ENCODE measurements at regions not wholly inside any gene's neighbourhood (a gene's known extent, or its start where the extent isn't known, plus 50 kb on each side); places are given as distances from the start of the nearest gene placed in this dataset.

- H3K9me3 ChIP-seq, result no peaks in the 10 kb centered on the region
- TF ChIP-seq, protein P1, sequence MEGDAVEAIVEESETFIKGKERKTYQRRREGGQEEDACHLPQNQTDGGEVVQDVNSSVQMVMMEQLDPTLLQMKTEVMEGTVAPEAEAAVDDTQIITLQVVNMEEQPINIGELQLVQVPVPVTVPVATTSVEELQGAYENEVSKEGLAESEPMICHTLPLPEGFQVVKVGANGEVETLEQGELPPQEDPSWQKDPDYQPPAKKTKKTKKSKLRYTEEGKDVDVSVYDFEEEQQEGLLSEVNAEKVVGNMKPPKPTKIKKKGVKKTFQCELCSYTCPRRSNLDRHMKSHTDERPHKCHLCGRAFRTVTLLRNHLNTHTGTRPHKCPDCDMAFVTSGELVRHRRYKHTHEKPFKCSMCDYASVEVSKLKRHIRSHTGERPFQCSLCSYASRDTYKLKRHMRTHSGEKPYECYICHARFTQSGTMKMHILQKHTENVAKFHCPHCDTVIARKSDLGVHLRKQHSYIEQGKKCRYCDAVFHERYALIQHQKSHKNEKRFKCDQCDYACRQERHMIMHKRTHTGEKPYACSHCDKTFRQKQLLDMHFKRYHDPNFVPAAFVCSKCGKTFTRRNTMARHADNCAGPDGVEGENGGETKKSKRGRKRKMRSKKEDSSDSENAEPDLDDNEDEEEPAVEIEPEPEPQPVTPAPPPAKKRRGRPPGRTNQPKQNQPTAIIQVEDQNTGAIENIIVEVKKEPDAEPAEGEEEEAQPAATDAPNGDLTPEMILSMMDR (IDR thresholded peaks at IDR 0.05), result no peak
- TF ChIP-seq POLR2A (IDR thresholded peaks at IDR 0.05), result no peak
- H3K36me3 ChIP-seq, result no peaks in the 10 kb centered on the region
- no peak overlapping the region for H3K27ac ChIP-seq
- no peak overlapping the region for H3K4me3 ChIP-seq
- H3K4me1 ChIP-seq, result peaks cover 0 to 5% (median 0%) of the 10 kb centered on the region in 3 donors
- intact Hi-C loops (cut with DNase I), result no loop called here
- DNase-seq, result no peak
- peaks cover 0 to 59% (median 0%) of the 10 kb centered on the region in 4 donors for H3K27me3 ChIP-seq
Observed at GRCh38 chr1:81578867-81579266, 221.9 kb upstream of the ADGRL2 start.

GRCh38 chr1:81577004-81577697, 223.6 kb upstream of the ADGRL2 start:
- Histone ChIP-seq H3K27me3 (peaks cover 0 to 69% (median 0%) of the 10 kb centered on the region in 4 donors), H3K4me1 (peaks cover 0 to 5% (median 0%) of the 10 kb centered on the region in 3 donors), H3K4me3 (no peak overlapping the region), H3K9me3 (no peaks in the 10 kb centered on the region), H3K27ac (no peak overlapping the region), H3K36me3 (no peaks in the 10 kb centered on the region)
- DNase-seq, result no peak
- WGBS, 2 donors, result 85 to 91% methylated on average over 7 of the region's 7 CpGs
- TF ChIP-seq, protein P1 (IDR thresholded peaks at IDR 0.05), result no peak
- no peak for TF ChIP-seq POLR2A (IDR thresholded peaks at IDR 0.05)
- intact Hi-C loops (cut with DNase I), result no loop called here

DNA sequence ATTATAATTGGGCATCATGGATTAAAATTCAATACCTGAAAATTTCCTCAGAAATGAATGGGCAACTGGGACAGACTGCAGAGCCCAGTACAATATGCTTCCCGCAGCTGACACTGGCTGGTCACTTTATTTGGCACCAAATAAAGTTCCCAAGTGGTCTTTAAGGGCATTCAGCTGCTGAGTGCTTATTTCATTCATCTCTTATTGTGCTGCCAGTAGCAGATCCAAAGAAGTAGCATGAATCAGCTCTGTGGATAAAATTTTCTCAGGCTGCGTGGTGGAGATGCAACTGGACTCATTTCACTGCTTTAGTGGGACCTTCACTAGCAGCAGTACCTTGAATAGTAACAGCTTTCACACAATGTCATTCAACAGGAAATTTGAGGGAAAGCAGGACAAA, 226.3 kb upstream of the ADGRL2 start:
- WGBS, 2 donors, result 47 to 87% methylated on average over 2 of the region's 2 CpGs
- DNase-seq, result no peak
- intact Hi-C loops (cut with DNase I), result no loop called here
- TF ChIP-seq, protein P1 (IDR thresholded peaks at IDR 0.05), result no peak
- TF ChIP-seq POLR2A (IDR thresholded peaks at IDR 0.05), result no peak
- Histone ChIP-seq H3K4me1 (peaks cover 0 to 5% (median 0%) of the 10 kb centered on the region in 3 donors), H3K9me3 (no peaks in the 10 kb centered on the region), H3K27ac (no peak overlapping the region), H3K27me3 (peaks cover 0 to 85% (median 0%) of the 10 kb centered on the region in 4 donors), H3K4me3 (no peak overlapping the region), H3K36me3 (no peaks in the 10 kb centered on the region)

DNA sequence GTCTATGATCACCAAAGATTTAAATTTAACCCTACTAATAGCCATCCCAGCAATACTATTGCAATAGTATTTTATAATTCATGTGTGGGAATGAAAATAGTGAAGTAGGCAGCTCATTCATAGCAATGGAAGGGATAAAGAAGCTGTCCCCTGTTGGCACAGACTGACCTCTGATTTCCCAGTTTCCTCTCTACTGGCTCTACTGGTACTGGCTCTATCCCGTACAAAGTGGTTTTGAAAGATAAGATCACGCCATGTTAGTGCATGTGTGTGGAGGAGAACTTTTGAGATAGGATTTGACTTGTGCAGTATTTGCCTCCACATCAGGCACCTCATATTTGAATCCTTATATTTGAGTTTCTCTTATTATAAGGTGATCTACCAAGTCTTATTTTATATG, 227.3 kb upstream of the ADGRL2 start:
- no peak overlapping the region for H3K27ac ChIP-seq
- intact Hi-C loops (cut with DNase I), result no loop called here
- H3K4me3 ChIP-seq, result no peak overlapping the region
- no peaks in the 10 kb centered on the region for H3K9me3 ChIP-seq
- peaks cover 0 to 80% (median 0%) of the 10 kb centered on the region in 4 donors for H3K27me3 ChIP-seq
- DNase-seq, result no peak
- TF ChIP-seq POLR2A (IDR thresholded peaks at IDR 0.05), result no peak
- TF ChIP-seq, protein P1 (IDR thresholded peaks at IDR 0.05), result no peak
- H3K4me1 ChIP-seq, result peaks cover 0 to 11% (median 0%) of the 10 kb centered on the region in 3 donors
- WGBS, 2 donors, result 76 to 93% methylated on average over 2 of the region's 2 CpGs
- H3K36me3 ChIP-seq, result no peaks in the 10 kb centered on the region

GRCh38 chr1:81571946-81572345, 228.8 kb upstream of the ADGRL2 start:
- Histone ChIP-seq H3K27ac (no peak overlapping the region), H3K9me3 (no peaks in the 10 kb centered on the region), H3K4me1 (peaks cover 0 to 16% (median 0%) of the 10 kb centered on the region in 3 donors), H3K27me3 (peaks cover 0 to 74% (median 0%) of the 10 kb centered on the region in 4 donors), H3K36me3 (no peaks in the 10 kb centered on the region), H3K4me3 (no peak overlapping the region)
- TF ChIP-seq POLR2A (IDR thresholded peaks at IDR 0.05), result no peak
- TF ChIP-seq, protein P1 (IDR thresholded peaks at IDR 0.05), result no peak
- 52 to 56% methylated on average over 1 of the region's 1 CpG for WGBS, 2 donors
- intact Hi-C loops (cut with DNase I), result no loop called here
- no peak for DNase-seq
